SK-N-MC (cell line): ENCODE measurements at regions not wholly inside any gene's neighbourhood (a gene's known extent, or its start where the extent isn't known, plus 50 kb on each side); places are given as distances from the start of the nearest gene placed in this dataset.

Experiments used
- EZH2 ChIP-seq: fragments of 200-600 bp; sonication (generic); IDR thresholded peaks from one replicate; pipeline ENCODE4 v1.6.1; 2017; ENCODE audit warnings: antibody characterized with exemption
- FOXP2 ChIP-seq: optimal IDR thresholded peaks from 2 replicates; pipeline ENCODE3; 2011; ENCODE audit warnings: mild to moderate bottlenecking, moderate library complexity; ENCODE audit not compliant: insufficient read depth; ENCODE audit errors: extremely low read length, control extremely low read depth
- POLR2AphosphoS5 ChIP-seq: IDR thresholded peaks from 2 replicates; pipeline ENCODE4 v1.6.1; 2012; ENCODE audit warnings: mild to moderate bottlenecking, low read depth, low read length, borderline replicate concordance

GRCh38 chr2:2682700-2683342 is 351.7 kb upstream of the MYT1L start:
- TF ChIP-seq POLR2AphosphoS5: no peak
- TF ChIP-seq EZH2: no peak
- TF ChIP-seq FOXP2: no peak
